SU-DHL-6 (cell line): ENCODE measurements at regions not wholly inside any gene's neighbourhood (a gene's known extent, or its start where the extent isn't known, plus 50 kb on each side); places are given as distances from the start of the nearest gene placed in this dataset.

Experiments used
- CTCF ChIP-seq: fragments of 200-600 bp; sonication (generic); IDR thresholded peaks from one replicate; pipeline ENCODE4 v1.5.1; 2017; ENCODE audit warnings: antibody characterized with exemption, mild to moderate bottlenecking, low read length, moderate library complexity; ENCODE audit not compliant: insufficient read depth, poor library complexity, severe bottlenecking
- EZH2phosphoT487 ChIP-seq: fragments of 200-600 bp; sonication (generic), shearing (Covaris generic); conservative IDR thresholded peaks from 2 replicates; pipeline ENCODE4 v1.6.1; 2018; ENCODE audit warnings: mild to moderate bottlenecking, antibody characterized with exemption, low read length, moderate library complexity, mixed read lengths

DNA sequence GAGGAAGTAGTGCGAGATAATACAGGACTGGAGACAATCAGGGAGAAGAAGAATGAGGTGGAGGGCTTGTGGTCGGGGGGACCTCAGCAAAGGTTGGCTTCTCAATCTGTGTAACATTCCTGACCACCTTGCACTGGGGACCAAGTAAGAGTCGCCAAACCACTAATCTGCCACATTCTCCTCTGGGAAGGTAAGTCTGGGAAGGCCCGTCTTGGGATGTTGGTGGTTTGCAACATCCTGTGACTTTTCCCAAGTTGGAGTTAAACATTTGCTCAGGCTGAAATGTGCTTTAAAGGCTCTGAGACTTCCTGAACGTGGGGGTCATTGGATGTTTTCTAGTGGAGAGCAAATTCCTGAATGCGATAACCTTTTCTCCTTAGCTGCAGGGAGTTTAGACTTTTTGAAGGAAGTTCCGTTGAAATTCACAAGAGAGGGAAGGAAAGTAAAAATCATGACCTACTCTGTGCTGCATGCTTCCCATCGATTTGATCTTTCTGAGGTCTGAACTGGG is 325.9 kb downstream of the RPS6KC1 start:
- TF ChIP-seq CTCF (no peak), EZH2phosphoT487 (no peak)
